GM21447 (cell line): ENCODE measurements at regions not wholly inside any gene's neighbourhood (a gene's known extent, or its start where the extent isn't known, plus 50 kb on each side); places are given as distances from the start of the nearest gene placed in this dataset.
"Not testable (repeated sequence)": the region's sequence is repeated elsewhere in the genome, so short reads cannot be mapped to it uniquely, and the experiment has no call there.

Experiments
- ATAC-seq: cut with Tn5 transposase; IDR thresholded peaks from one replicate; pipeline ENCODE4 v1.9.1; 2021; ENCODE audit not compliant: unreplicated experiment

GRCh38 chr4:167908816-167909215 lies 183.5 kb upstream of the ANXA10 start:
- no peak for ATAC-seq

GRCh38 chr4:167912535-167912934 lies 179.8 kb upstream of the ANXA10 start:
- ATAC-seq: not testable (repeated sequence)

GRCh38 chr4:167918077-167918476 lies 174.3 kb upstream of the ANXA10 start:
- ATAC-seq: no peak

GRCh38 chr4:167930166-167930565 lies 162.2 kb upstream of the ANXA10 start:
- no peak for ATAC-seq

GRCh38 chr4:167934216-167934615 lies 158.1 kb upstream of the ANXA10 start:
- no peak for ATAC-seq

GRCh38 chr4:167939863-167940616 lies 152.3 kb upstream of the ANXA10 start:
- no peak for ATAC-seq

- ATAC-seq: no peak
These were observed 148.3 kb upstream of the ANXA10 start for GRCh38 chr4:167943872-167944505.

- ATAC-seq: no peak
These were observed 147.6 kb upstream of the ANXA10 start for GRCh38 chr4:167944721-167945120.

- no peak for ATAC-seq
These were observed 137.3 kb upstream of the ANXA10 start for GRCh38 chr4:167955006-167955405.

- ATAC-seq: no peak
These were observed 135.7 kb upstream of the ANXA10 start for GRCh38 chr4:167956676-167957075.

GRCh38 chr4:167964766-167965373 lies 127.5 kb upstream of the ANXA10 start:
- no peak for ATAC-seq

GRCh38 chr4:167966143-167966542 lies 126.2 kb upstream of the ANXA10 start:
- no peak for ATAC-seq

- no peak for ATAC-seq
These were observed 118.8 kb upstream of the ANXA10 start for GRCh38 chr4:167973513-167973912.

GRCh38 chr4:167985565-167985964 lies 106.8 kb upstream of the ANXA10 start:
- no peak for ATAC-seq

- ATAC-seq: no peak
These were observed 106.3 kb upstream of the ANXA10 start for GRCh38 chr4:167986044-167986443.

- ATAC-seq: no peak
These were observed 105.1 kb upstream of the ANXA10 start for GRCh38 chr4:167987285-167987684.

- no peak for ATAC-seq
These were observed 102.5 kb upstream of the ANXA10 start for GRCh38 chr4:167989815-167990214.

GRCh38 chr4:168008112-168008511 lies 84.2 kb upstream of the ANXA10 start:
- not testable (repeated sequence) for ATAC-seq

GRCh38 chr4:168019019-168019651 lies 73.2 kb upstream of the ANXA10 start:
- ATAC-seq: no peak

- ATAC-seq: no peak
These were observed 72.4 kb upstream of the ANXA10 start for GRCh38 chr4:168019921-168020320.

- ATAC-seq: no peak
These were observed 70.7 kb upstream of the ANXA10 start for GRCh38 chr4:168021666-168022065.

GRCh38 chr4:168028568-168028967 lies 63.8 kb upstream of the ANXA10 start:
- ATAC-seq: no peak
